ENCODE measurements at regions not wholly inside any gene's neighbourhood (a gene's known extent, or its start where the extent isn't known, plus 50 kb on each side); places are given as distances from the start of the nearest gene placed in this dataset.

- H3K4me3 ChIP-seq (replicated peaks; ENCODE audit: insufficient read depth, low read length) = no peak overlapping the region
- no peak for TF ChIP-seq CTCF (IDR thresholded peaks at IDR 0.05; ENCODE audit: insufficient read depth, low read length)
- TF ChIP-seq GABPA (IDR thresholded peaks at IDR 0.05; ENCODE audit: low read depth) = no peak
- no peak for TF ChIP-seq POLR2AphosphoS5 (IDR thresholded peaks at IDR 0.05; ENCODE audit: low read depth)
- TF ChIP-seq REST (IDR thresholded peaks at IDR 0.05; ENCODE audit: insufficient replicate concordance, low read depth) = no peak
- no peak for TF ChIP-seq SPI1 (IDR thresholded peaks at IDR 0.05; ENCODE audit: borderline replicate concordance, low read depth)
- DNase-seq (ENCODE audit: low read depth in 1 of 2, low spot score in 1 of 2) = no peak
- no peak overlapping the region for H3K27ac ChIP-seq (replicated peaks)
- no peaks in the 10 kb centered on the region for H3K27me3 ChIP-seq (ENCODE audit: insufficient read depth, poor library complexity, severe bottlenecking)
Measured at GRCh38 chr7:27364344-27364758, 121.7 kb downstream of the EVX1 start.

- DNase-seq (ENCODE audit: low read depth in 1 of 2, low spot score in 1 of 2) = no peak
- TF ChIP-seq CTCF (IDR thresholded peaks at IDR 0.05; ENCODE audit: insufficient read depth, low read length) (no peak), SPI1 (IDR thresholded peaks at IDR 0.05; ENCODE audit: borderline replicate concordance, low read depth) (no peak), POLR2AphosphoS5 (IDR thresholded peaks at IDR 0.05; ENCODE audit: low read depth) (no peak), GABPA (IDR thresholded peaks at IDR 0.05; ENCODE audit: low read depth) (no peak), REST (IDR thresholded peaks at IDR 0.05; ENCODE audit: insufficient replicate concordance, low read depth) (no peak)
- H3K27ac ChIP-seq (replicated peaks) = no peak overlapping the region
- H3K4me3 ChIP-seq (replicated peaks; ENCODE audit: insufficient read depth, low read length) = no peak overlapping the region
- H3K27me3 ChIP-seq (ENCODE audit: insufficient read depth, poor library complexity, severe bottlenecking) = no peaks in the 10 kb centered on the region
Measured at GRCh38 chr7:27367179-27367932, 124.8 kb downstream of the EVX1 start.

GRCh38 chr7:27367933-27368549 is 125.4 kb downstream of the EVX1 start:
- no peak for TF ChIP-seq GABPA (IDR thresholded peaks at IDR 0.05; ENCODE audit: low read depth)
- TF ChIP-seq REST (IDR thresholded peaks at IDR 0.05; ENCODE audit: insufficient replicate concordance, low read depth) = no peak
- no peak for TF ChIP-seq POLR2AphosphoS5 (IDR thresholded peaks at IDR 0.05; ENCODE audit: low read depth)
- TF ChIP-seq CTCF (IDR thresholded peaks at IDR 0.05; ENCODE audit: insufficient read depth, low read length) = no peak
- TF ChIP-seq SPI1 (IDR thresholded peaks at IDR 0.05; ENCODE audit: borderline replicate concordance, low read depth) = no peak
- no peaks in the 10 kb centered on the region for H3K27me3 ChIP-seq (ENCODE audit: insufficient read depth, poor library complexity, severe bottlenecking)
- H3K4me3 ChIP-seq (replicated peaks; ENCODE audit: insufficient read depth, low read length) = no peak overlapping the region
- no peak overlapping the region for H3K27ac ChIP-seq (replicated peaks)
- DNase-seq (ENCODE audit: low read depth in 1 of 2, low spot score in 1 of 2) = no peak

Data from HL-60 (cell line).